GM23338 (cell line): ENCODE measurements at regions not wholly inside any gene's neighbourhood (a gene's known extent, or its start where the extent isn't known, plus 50 kb on each side); places are given as distances from the start of the nearest gene placed in this dataset.

Experiments
- ATAC-seq: fragments of 200-7000 bp; cut with Tn5 transposase; 3 replicates; pipeline ENCODE4 v1.9.1; 2020
- DNase-seq: peaks from one replicate; pipeline ENCODE4 v3.0.0-alpha.2; 2015; ENCODE audit warnings: low spot score
- H2AFZ ChIP-seq: fragments of 200-600 bp; sonication (generic); 2 replicates; pipeline ENCODE4 v1.8.0; 2016; ENCODE audit warnings: antibody characterized with exemption, mild to moderate bottlenecking, moderate library complexity
- H3F3A ChIP-seq: fragments of 200-600 bp; sonication (generic); replicated peaks from 2 replicates; pipeline ENCODE4 v1.8.0; 2017; ENCODE audit warnings: antibody characterized with exemption, mixed run types, low read depth
- H3K27ac ChIP-seq: fragments of 200-600 bp; sonication (generic); 2 replicates; pipeline ENCODE4 v1.6.1; 2016; ENCODE audit warnings: low read depth
- H3K27me3 ChIP-seq: fragments of 200-600 bp; sonication (generic); 2 replicates; pipeline ENCODE4 v1.8.0; 2016; ENCODE audit warnings: mild to moderate bottlenecking, mixed run types, moderate library complexity; ENCODE audit not compliant: insufficient read depth
- H3K36me3 ChIP-seq: fragments of 200-600 bp; sonication (generic); 2 replicates; pipeline ENCODE4 v1.8.0; 2016; ENCODE audit warnings: mild to moderate bottlenecking; ENCODE audit not compliant: insufficient read depth
- H3K4me1 ChIP-seq: fragments of 200-600 bp; sonication (generic); 2 replicates; pipeline ENCODE4 v1.8.0; 2016; ENCODE audit warnings: mild to moderate bottlenecking, moderate library complexity; ENCODE audit not compliant: insufficient read depth
- H3K4me2 ChIP-seq: fragments of 200-600 bp; sonication (generic); 2 replicates; pipeline ENCODE4 v1.7.1; 2017; ENCODE audit warnings: mixed run types
- H3K4me3 ChIP-seq: fragments of 200-600 bp; sonication (generic); 2 replicates; pipeline ENCODE4 v1.6.1; 2016; ENCODE audit warnings: mixed run types
- H3K79me2 ChIP-seq: fragments of 200-600 bp; sonication (generic); replicated peaks from 2 replicates; pipeline ENCODE4 v1.8.0; 2017; ENCODE audit warnings: mild to moderate bottlenecking; ENCODE audit not compliant: insufficient read depth
- H3K9me2 ChIP-seq: fragments of 200-600 bp; sonication (generic); 2 replicates; pipeline ENCODE4 v1.8.0; 2017; ENCODE audit not compliant: insufficient read depth
- H4K20me1 ChIP-seq: fragments of 200-600 bp; sonication (generic); replicated peaks from 2 replicates; pipeline ENCODE4 v1.8.0; 2017; ENCODE audit warnings: mild to moderate bottlenecking; ENCODE audit not compliant: insufficient read depth
- H3K27ac Mint-ChIP-seq: 2 replicates; pipeline ENCODE4 v1.8.0; 2020; ENCODE audit warnings: inconsistent platforms, mild to moderate bottlenecking, moderate library complexity, mixed read lengths
- H3K27me3 Mint-ChIP-seq: 3 replicates; pipeline ENCODE4 v1.8.0; 2022; ENCODE audit warnings: low read depth, mild to moderate bottlenecking, moderate library complexity, mixed read lengths, inconsistent platforms; ENCODE audit not compliant: insufficient read depth, poor library complexity
- H3K36me3 Mint-ChIP-seq: 3 replicates; pipeline ENCODE4 v1.8.0; 2021; ENCODE audit warnings: low read depth, mild to moderate bottlenecking, inconsistent platforms, moderate library complexity, mixed read lengths
- H3K4me1 Mint-ChIP-seq: 3 replicates; pipeline ENCODE4 v1.8.0; 2020; ENCODE audit warnings: mild to moderate bottlenecking, inconsistent platforms, mixed read lengths
- H3K4me3 Mint-ChIP-seq: 3 replicates; pipeline ENCODE4 v1.8.0; 2021; ENCODE audit warnings: moderate library complexity, mild to moderate bottlenecking, inconsistent platforms, mixed read lengths
- H3K9me3 Mint-ChIP-seq: 3 replicates; pipeline ENCODE4 v1.8.0; 2020; ENCODE audit warnings: moderate library complexity, mild to moderate bottlenecking, inconsistent platforms, mixed read lengths
- CREB1 ChIP-seq: fragments of 250-450 bp; sonication (Bioruptor Pico); IDR thresholded peaks from 2 replicates; pipeline ENCODE4 v1.5.0; 2020; ENCODE audit warnings: low read depth, mild to moderate bottlenecking, moderate library complexity
- EZH2 ChIP-seq: fragments of 200-600 bp; sonication (generic); IDR thresholded peaks from one replicate; pipeline ENCODE4 v1.8.0; 2017; ENCODE audit warnings: antibody characterized with exemption, mild to moderate bottlenecking, low read depth; ENCODE audit not compliant: unreplicated experiment
- EZH2phosphoT487 ChIP-seq: fragments of 200-600 bp; sonication (generic); IDR thresholded peaks from one replicate; pipeline ENCODE4 v1.8.1; 2018; ENCODE audit warnings: antibody characterized with exemption; ENCODE audit not compliant: unreplicated experiment
- JUNB ChIP-seq: IDR thresholded peaks from one replicate; pipeline ENCODE4 v1.6.1; 2016; ENCODE audit warnings: antibody characterized with exemption; ENCODE audit not compliant: unreplicated experiment
- NANOG ChIP-seq: IDR thresholded peaks from 2 replicates; pipeline ENCODE4 v1.6.1; 2016; ENCODE audit warnings: antibody characterized with exemption, borderline replicate concordance
- POLR2AphosphoS5 ChIP-seq: IDR thresholded peaks from 2 replicates; pipeline ENCODE4 v1.6.1; 2016; ENCODE audit warnings: antibody characterized with exemption, low read depth
- STAT1 ChIP-seq: IDR thresholded peaks from one replicate; pipeline ENCODE4 v1.6.1; 2016; ENCODE audit warnings: antibody characterized with exemption; ENCODE audit not compliant: unreplicated experiment
- ZNF114 ChIP-seq: fragments of 250-450 bp; sonication (Bioruptor Pico); IDR thresholded peaks from 2 replicates; pipeline ENCODE4 v1.5.0; 2020; ENCODE audit warnings: mild to moderate bottlenecking, moderate library complexity
- ZNF331 ChIP-seq: fragments of 250-450 bp; sonication (Bioruptor Pico); IDR thresholded peaks from 2 replicates; pipeline ENCODE4 v1.5.0; 2020; ENCODE audit warnings: low read depth, mild to moderate bottlenecking, moderate library complexity
- ZNF462 ChIP-seq: fragments of 250-450 bp; sonication (Bioruptor Pico); IDR thresholded peaks from 2 replicates; pipeline ENCODE4 v1.5.0; 2020; ENCODE audit warnings: mild to moderate bottlenecking, moderate library complexity
- TF ChIP-seq, protein P1 (sequence below): IDR thresholded peaks from one replicate; pipeline ENCODE4 v1.6.1; 2018; ENCODE audit warnings: antibody characterized with exemption; ENCODE audit not compliant: unreplicated experiment
- TF ChIP-seq, protein P2 (sequence below): IDR thresholded peaks from 2 replicates; pipeline ENCODE4 v1.6.1; 2016; ENCODE audit warnings: antibody characterized with exemption

- TF ChIP-seq POLR2AphosphoS5 (no peak), ZNF331 (no peak), EZH2phosphoT487 (no peak), ZNF114 (no peak), STAT1 (no peak), JUNB (no peak)
- TF ChIP-seq, protein P1, sequence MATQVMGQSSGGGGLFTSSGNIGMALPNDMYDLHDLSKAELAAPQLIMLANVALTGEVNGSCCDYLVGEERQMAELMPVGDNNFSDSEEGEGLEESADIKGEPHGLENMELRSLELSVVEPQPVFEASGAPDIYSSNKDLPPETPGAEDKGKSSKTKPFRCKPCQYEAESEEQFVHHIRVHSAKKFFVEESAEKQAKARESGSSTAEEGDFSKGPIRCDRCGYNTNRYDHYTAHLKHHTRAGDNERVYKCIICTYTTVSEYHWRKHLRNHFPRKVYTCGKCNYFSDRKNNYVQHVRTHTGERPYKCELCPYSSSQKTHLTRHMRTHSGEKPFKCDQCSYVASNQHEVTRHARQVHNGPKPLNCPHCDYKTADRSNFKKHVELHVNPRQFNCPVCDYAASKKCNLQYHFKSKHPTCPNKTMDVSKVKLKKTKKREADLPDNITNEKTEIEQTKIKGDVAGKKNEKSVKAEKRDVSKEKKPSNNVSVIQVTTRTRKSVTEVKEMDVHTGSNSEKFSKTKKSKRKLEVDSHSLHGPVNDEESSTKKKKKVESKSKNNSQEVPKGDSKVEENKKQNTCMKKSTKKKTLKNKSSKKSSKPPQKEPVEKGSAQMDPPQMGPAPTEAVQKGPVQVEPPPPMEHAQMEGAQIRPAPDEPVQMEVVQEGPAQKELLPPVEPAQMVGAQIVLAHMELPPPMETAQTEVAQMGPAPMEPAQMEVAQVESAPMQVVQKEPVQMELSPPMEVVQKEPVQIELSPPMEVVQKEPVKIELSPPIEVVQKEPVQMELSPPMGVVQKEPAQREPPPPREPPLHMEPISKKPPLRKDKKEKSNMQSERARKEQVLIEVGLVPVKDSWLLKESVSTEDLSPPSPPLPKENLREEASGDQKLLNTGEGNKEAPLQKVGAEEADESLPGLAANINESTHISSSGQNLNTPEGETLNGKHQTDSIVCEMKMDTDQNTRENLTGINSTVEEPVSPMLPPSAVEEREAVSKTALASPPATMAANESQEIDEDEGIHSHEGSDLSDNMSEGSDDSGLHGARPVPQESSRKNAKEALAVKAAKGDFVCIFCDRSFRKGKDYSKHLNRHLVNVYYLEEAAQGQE, result no peak
These were observed 609.2 kb upstream of the BRINP3 start (continued) for GRCh38 chr1:191086910-191087309.

- H4K20me1 ChIP-seq, result no peaks in the 10 kb centered on the region
- no peaks in the 10 kb centered on the region for H3K27me3 Mint-ChIP-seq
- H3K79me2 ChIP-seq, result no peaks in the 10 kb centered on the region
- H3K9me3 Mint-ChIP-seq, result no peaks in the 10 kb centered on the region
- H2AFZ ChIP-seq, result no peak overlapping the region
- H3K4me3 ChIP-seq, result no peak overlapping the region
- no peaks in the 10 kb centered on the region for H3K27me3 ChIP-seq
- H3K4me2 ChIP-seq, result no peak overlapping the region
- no peaks in the 10 kb centered on the region for H3K9me2 ChIP-seq
- peaks cover 5% of the 10 kb centered on the region; the same call in 1 of the 2 replicates for H3K4me1 ChIP-seq
- H3K4me1 Mint-ChIP-seq, result peaks cover 7% of the 10 kb centered on the region; the same call in 2 of the 3 replicates
- no peak for DNase-seq
- H3K36me3 ChIP-seq, result no peaks in the 10 kb centered on the region
- no peak for ATAC-seq
- no peak overlapping the region for H3K27ac Mint-ChIP-seq
- no peaks in the 10 kb centered on the region for H3F3A ChIP-seq
- no peak overlapping the region for H3K27ac ChIP-seq
- H3K4me3 Mint-ChIP-seq, result no peak overlapping the region
- H3K36me3 Mint-ChIP-seq, result no peaks in the 10 kb centered on the region
- TF ChIP-seq ZNF462 (CRISPR knock-in tag), result no peak
- no peak for TF ChIP-seq ZNF331
- TF ChIP-seq, protein P1, result no peak
- TF ChIP-seq, protein P2, sequence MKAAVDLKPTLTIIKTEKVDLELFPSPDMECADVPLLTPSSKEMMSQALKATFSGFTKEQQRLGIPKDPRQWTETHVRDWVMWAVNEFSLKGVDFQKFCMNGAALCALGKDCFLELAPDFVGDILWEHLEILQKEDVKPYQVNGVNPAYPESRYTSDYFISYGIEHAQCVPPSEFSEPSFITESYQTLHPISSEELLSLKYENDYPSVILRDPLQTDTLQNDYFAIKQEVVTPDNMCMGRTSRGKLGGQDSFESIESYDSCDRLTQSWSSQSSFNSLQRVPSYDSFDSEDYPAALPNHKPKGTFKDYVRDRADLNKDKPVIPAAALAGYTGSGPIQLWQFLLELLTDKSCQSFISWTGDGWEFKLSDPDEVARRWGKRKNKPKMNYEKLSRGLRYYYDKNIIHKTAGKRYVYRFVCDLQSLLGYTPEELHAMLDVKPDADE, result no peak
- TF ChIP-seq NANOG, result no peak
- no peak for TF ChIP-seq CREB1 (CRISPR knock-in tag)
- TF ChIP-seq EZH2phosphoT487, result no peak
- TF ChIP-seq EZH2, result no peak
- no peak for TF ChIP-seq POLR2AphosphoS5
These were observed 618.7 kb upstream of the BRINP3 start for GRCh38 chr1:191096405-191096804.
